B cell (primary cell): ENCODE measurements at regions not wholly inside any gene's neighbourhood (a gene's known extent, or its start where the extent isn't known, plus 50 kb on each side); places are given as distances from the start of the nearest gene placed in this dataset.

Experiments used
- EZH2 ChIP-seq: IDR thresholded peaks from 2 replicates; pipeline ENCODE4 v1.6.1; 2012; ENCODE audit warnings: borderline replicate concordance, low read depth, mild to moderate bottlenecking, moderate library complexity, low read length; ENCODE audit not compliant: insufficient read depth, poor library complexity, severe bottlenecking
- TF ChIP-seq, protein P1 (sequence below): fragments of 200-600 bp; IDR thresholded peaks from one replicate; pipeline ENCODE4 v1.8.0; 2022; ENCODE audit warnings: antibody characterized with exemption, mild to moderate bottlenecking

DNA sequence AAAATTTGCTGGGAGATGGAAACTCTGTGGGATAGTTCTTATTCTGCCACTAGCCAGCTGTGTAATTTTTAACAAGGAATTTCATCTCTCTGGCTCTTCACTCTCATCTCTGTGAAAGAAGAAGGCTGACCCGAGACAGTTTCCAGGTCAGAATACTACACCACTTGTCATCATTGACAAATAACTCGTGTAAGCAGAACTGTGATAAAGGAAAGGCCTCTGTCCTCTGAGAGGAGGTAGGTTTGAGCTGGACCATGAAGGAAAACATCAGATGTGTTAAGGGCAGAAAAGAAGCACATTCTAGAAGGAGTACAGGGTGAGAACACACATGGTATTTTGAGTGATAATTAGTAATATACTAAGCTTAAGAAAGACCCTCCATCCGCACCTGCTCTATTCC lies 211.4 kb upstream of the DDX18 start:
- TF ChIP-seq, protein P1, sequence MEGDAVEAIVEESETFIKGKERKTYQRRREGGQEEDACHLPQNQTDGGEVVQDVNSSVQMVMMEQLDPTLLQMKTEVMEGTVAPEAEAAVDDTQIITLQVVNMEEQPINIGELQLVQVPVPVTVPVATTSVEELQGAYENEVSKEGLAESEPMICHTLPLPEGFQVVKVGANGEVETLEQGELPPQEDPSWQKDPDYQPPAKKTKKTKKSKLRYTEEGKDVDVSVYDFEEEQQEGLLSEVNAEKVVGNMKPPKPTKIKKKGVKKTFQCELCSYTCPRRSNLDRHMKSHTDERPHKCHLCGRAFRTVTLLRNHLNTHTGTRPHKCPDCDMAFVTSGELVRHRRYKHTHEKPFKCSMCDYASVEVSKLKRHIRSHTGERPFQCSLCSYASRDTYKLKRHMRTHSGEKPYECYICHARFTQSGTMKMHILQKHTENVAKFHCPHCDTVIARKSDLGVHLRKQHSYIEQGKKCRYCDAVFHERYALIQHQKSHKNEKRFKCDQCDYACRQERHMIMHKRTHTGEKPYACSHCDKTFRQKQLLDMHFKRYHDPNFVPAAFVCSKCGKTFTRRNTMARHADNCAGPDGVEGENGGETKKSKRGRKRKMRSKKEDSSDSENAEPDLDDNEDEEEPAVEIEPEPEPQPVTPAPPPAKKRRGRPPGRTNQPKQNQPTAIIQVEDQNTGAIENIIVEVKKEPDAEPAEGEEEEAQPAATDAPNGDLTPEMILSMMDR, result no peak
- no peak for TF ChIP-seq EZH2
